ENCODE measurements at regions not wholly inside any gene's neighbourhood (a gene's known extent, or its start where the extent isn't known, plus 50 kb on each side); places are given as distances from the start of the nearest gene placed in this dataset.

DNA sequence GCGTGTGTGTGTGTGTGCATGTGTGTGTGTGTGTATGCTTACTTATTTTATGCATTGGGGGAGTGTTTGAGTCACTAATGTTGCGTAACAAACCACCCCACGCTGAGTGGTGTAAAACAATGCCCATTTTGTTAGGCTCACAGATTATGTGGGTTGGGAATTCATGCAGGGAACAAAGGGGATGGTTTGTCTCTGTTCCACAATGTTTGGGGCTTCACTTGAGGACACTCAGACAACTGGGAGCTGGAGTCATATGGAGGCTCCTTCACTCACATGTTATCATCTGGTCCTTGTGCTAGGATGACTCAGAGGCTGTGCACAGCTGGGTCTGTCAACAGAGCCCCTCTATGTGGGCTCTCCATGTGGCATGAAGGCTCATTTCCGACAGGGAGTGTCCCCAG, 51.3 kb upstream of the LARGE1 start:
- Histone ChIP-seq H3K36me3 (no peaks in the 10 kb centered on the region), H3K9me3 (no peaks in the 10 kb centered on the region), H3K4me3 (no peak overlapping the region), H3K27ac (no peak overlapping the region), H3K4me1 (no peaks in the 10 kb centered on the region), H3K27me3 (peaks cover 15% of the 10 kb centered on the region)
- in situ Hi-C loops (cut with MboI; ENCODE audit: low pct_ligation_motif_present in 1 of 4, low pct_unique_long_range_greater_than_20kb in 1 of 4, low sequenced_read_pairs in 3 of 4), result no loop called here
- 45% methylated on average over 4 of the region's 4 CpGs; no CpG with 5 or more reads in 1 of the 2 donors for WGBS, 2 donors (ENCODE audit: low coverage in 1 of 2)
- no peak for TF ChIP-seq CTCF (IDR thresholded peaks at IDR 0.05)
- no peak for TF ChIP-seq EP300 (IDR thresholded peaks at IDR 0.05; ENCODE audit: low read depth)
- DNase-seq, result no peak
- intact Hi-C loops (cut with DNase I; ENCODE audit: low total_unique reads), result no loop called here

DNA sequence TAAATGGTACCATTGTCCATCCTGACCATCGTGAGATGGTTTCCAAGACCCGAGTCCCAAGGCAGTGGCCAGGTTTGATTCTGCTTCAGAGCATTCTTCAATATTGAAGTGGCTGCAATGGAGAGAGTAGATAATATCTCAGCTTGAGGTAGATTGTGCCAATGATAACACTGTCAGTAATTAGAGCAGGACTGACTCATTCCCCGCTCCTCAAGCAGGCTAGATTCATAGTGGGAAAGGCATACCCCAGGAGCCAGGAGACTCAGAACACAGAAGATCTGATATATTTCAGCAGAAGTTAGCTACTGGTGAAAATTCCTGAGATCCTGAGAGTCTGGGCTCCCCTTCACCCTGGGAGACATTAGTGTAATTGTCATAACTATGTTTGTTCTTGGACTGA, 55.6 kb upstream of the LARGE1 start:
- H3K27ac ChIP-seq, result no peak overlapping the region
- in situ Hi-C loops (cut with MboI; ENCODE audit: low pct_ligation_motif_present in 1 of 4, low pct_unique_long_range_greater_than_20kb in 1 of 4, low sequenced_read_pairs in 3 of 4), result no loop called here
- intact Hi-C loops (cut with DNase I; ENCODE audit: low total_unique reads), result no loop called here
- no peak overlapping the region for H3K4me3 ChIP-seq
- no peaks in the 10 kb centered on the region for H3K36me3 ChIP-seq
- DNase-seq, result no peak
- TF ChIP-seq CTCF (IDR thresholded peaks at IDR 0.05) (no peak), POLR2AphosphoS5 (IDR thresholded peaks at IDR 0.05) (no peak), POLR2A (IDR thresholded peaks at IDR 0.05) (no peak), EP300 (IDR thresholded peaks at IDR 0.05; ENCODE audit: low read depth) (no peak)
- 81 to 100% methylated on average over 2 to 3 of the region's 3 CpGs for WGBS, 2 donors (ENCODE audit: low coverage in 1 of 2)
- no peaks in the 10 kb centered on the region for H3K9me3 ChIP-seq
- H3K4me1 ChIP-seq, result no peaks in the 10 kb centered on the region
- H3K27me3 ChIP-seq, result peaks cover 15% of the 10 kb centered on the region

DNA sequence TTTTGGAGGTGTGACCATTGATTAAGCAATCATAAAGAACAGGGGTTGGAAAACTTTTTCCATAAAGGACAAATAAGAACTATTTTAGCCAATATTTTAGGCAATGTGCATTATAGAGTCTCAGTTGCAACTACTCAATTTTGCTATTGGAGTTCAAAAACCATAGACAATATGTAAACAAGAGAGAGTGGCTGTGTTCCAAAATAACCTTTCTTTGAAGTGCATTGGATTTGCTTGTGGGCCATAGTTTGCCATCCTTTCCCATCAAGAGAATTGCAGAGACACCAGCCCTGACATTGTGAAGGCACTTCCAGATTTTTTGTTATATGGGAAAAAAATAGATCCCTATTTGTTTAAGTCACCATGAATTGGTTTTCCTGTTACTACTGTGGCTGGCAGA, 63.3 kb upstream of the LARGE1 start:
- TF ChIP-seq POLR2AphosphoS5 (IDR thresholded peaks at IDR 0.05), result no peak
- TF ChIP-seq EP300 (IDR thresholded peaks at IDR 0.05; ENCODE audit: low read depth), result no peak
- TF ChIP-seq CTCF (IDR thresholded peaks at IDR 0.05), result no peak
- TF ChIP-seq POLR2A (IDR thresholded peaks at IDR 0.05), result no peak
- no peak overlapping the region for H3K27ac ChIP-seq
- in situ Hi-C loops (cut with MboI; ENCODE audit: low pct_ligation_motif_present in 1 of 4, low pct_unique_long_range_greater_than_20kb in 1 of 4, low sequenced_read_pairs in 3 of 4) (no loop called here), intact Hi-C loops (cut with DNase I; ENCODE audit: low total_unique reads) (no loop called here)
- no peaks in the 10 kb centered on the region for H3K9me3 ChIP-seq
- DNase-seq, result no peak
- H3K4me1 ChIP-seq, result no peaks in the 10 kb centered on the region
- H3K36me3 ChIP-seq, result no peaks in the 10 kb centered on the region
- no peaks in the 10 kb centered on the region for H3K27me3 ChIP-seq
- no peak overlapping the region for H3K4me3 ChIP-seq

DNA sequence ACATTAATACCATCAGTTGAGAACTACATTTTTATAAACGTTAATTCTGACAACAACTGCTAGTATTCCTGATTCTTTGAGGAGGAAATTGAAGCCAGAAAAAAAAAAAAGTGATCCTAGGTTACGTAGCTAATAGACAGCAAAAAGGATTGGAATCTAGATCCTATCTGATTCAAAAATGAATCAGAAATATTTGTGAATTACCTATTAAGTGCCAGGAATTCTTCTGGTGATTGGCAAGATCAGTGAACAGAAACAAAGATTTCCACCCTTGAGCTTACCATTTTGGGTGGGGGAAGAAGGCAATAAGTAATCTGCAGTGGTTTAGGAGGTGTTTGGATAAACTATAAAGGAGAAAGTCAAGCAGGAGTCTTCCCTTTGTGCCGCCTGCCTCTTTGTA, 63.9 kb upstream of the LARGE1 start:
- in situ Hi-C loops (cut with MboI; ENCODE audit: low pct_ligation_motif_present in 1 of 4, low pct_unique_long_range_greater_than_20kb in 1 of 4, low sequenced_read_pairs in 3 of 4) (no loop called here), intact Hi-C loops (cut with DNase I; ENCODE audit: low total_unique reads) (no loop called here)
- Histone ChIP-seq H3K27me3 (no peaks in the 10 kb centered on the region), H3K4me3 (no peak overlapping the region), H3K27ac (no peak overlapping the region), H3K9me3 (no peaks in the 10 kb centered on the region), H3K4me1 (no peaks in the 10 kb centered on the region), H3K36me3 (no peaks in the 10 kb centered on the region)
- 70 to 84% methylated on average over 3 of the region's 3 CpGs for WGBS, 2 donors (ENCODE audit: low coverage in 1 of 2)
- DNase-seq, result no peak
- no peak for TF ChIP-seq EP300 (IDR thresholded peaks at IDR 0.05; ENCODE audit: low read depth)
- TF ChIP-seq POLR2AphosphoS5 (IDR thresholded peaks at IDR 0.05), result no peak
- no peak for TF ChIP-seq POLR2A (IDR thresholded peaks at IDR 0.05)
- no peak for TF ChIP-seq CTCF (IDR thresholded peaks at IDR 0.05)
